ENCODE measurements at regions not wholly inside any gene's neighbourhood (a gene's known extent, or its start where the extent isn't known, plus 50 kb on each side); places are given as distances from the start of the nearest gene placed in this dataset.

DNA sequence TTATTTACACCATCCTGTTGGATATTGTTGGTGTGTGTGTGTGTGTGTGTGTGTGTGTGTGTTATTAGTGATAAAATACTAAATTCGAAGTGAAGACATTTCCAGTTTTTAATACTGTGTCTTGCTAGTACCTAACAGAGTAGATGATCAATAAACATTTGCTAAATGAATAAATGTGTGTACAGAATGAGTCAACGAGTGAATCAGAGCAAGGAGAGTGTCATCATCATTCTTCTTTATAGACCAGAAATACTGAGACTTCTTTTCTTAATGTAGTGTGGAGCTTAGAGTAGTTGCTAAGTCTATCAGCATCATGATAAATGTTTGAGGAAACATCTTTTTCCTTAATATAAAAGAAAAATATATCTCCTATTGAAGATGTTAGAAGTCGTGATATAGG lies 169.7 kb upstream of the SATB2 start:
- no peak overlapping the region for H3K27ac ChIP-seq (ENCODE audit: low read depth, low read length, poor library complexity, severe bottlenecking)
- no peak overlapping the region for H3K4me3 ChIP-seq (ENCODE audit: low read depth, low read length, poor library complexity, severe bottlenecking)
- no peak overlapping the region for H3K4me2 ChIP-seq (ENCODE audit: low read length)
- H4K20me1 ChIP-seq (ENCODE audit: insufficient read depth, low read length): no peaks in the 10 kb centered on the region
- no peaks in the 10 kb centered on the region for H3K79me2 ChIP-seq (ENCODE audit: insufficient read depth, low read depth, low read length)
- intact Hi-C loops (cut with micrococcal nuclease; ENCODE audit: unreplicated experiment): no loop called here
- TF ChIP-seq, protein P1, sequence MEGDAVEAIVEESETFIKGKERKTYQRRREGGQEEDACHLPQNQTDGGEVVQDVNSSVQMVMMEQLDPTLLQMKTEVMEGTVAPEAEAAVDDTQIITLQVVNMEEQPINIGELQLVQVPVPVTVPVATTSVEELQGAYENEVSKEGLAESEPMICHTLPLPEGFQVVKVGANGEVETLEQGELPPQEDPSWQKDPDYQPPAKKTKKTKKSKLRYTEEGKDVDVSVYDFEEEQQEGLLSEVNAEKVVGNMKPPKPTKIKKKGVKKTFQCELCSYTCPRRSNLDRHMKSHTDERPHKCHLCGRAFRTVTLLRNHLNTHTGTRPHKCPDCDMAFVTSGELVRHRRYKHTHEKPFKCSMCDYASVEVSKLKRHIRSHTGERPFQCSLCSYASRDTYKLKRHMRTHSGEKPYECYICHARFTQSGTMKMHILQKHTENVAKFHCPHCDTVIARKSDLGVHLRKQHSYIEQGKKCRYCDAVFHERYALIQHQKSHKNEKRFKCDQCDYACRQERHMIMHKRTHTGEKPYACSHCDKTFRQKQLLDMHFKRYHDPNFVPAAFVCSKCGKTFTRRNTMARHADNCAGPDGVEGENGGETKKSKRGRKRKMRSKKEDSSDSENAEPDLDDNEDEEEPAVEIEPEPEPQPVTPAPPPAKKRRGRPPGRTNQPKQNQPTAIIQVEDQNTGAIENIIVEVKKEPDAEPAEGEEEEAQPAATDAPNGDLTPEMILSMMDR (conservative IDR thresholded peaks at IDR 0.05; ENCODE audit: low read length): no peak
- TF ChIP-seq EZH2phosphoT487 (IDR thresholded peaks at IDR 0.05; ENCODE audit: borderline replicate concordance, low read depth, low read length): no peak
- no peak overlapping the region for H2AFZ ChIP-seq (ENCODE audit: low read length)
- no peaks in the 10 kb centered on the region for H3K9me3 ChIP-seq (ENCODE audit: low read length)
- no peaks in the 10 kb centered on the region for H3K9me2 ChIP-seq (ENCODE audit: insufficient read depth, low read length)
- BruUV-seq (replicated peaks): no TSS peak
- ChIA-PET POLR2A (interaction anchor here (1.2 kb wide), 1 partner anchor 16 kb away, joined by 3 read pairs; no protein-coding TSS in a partner anchor), CTCF (ENCODE audit: unreplicated experiment) (no interaction called here)
- H3K36me3 ChIP-seq (ENCODE audit: insufficient read depth, low read length): no peaks in the 10 kb centered on the region
- H3K4me1 ChIP-seq (ENCODE audit: insufficient read depth, low read length, poor library complexity, severe bottlenecking): no peaks in the 10 kb centered on the region
- no peak for DNase-seq (ENCODE audit: low spot score)

DNA sequence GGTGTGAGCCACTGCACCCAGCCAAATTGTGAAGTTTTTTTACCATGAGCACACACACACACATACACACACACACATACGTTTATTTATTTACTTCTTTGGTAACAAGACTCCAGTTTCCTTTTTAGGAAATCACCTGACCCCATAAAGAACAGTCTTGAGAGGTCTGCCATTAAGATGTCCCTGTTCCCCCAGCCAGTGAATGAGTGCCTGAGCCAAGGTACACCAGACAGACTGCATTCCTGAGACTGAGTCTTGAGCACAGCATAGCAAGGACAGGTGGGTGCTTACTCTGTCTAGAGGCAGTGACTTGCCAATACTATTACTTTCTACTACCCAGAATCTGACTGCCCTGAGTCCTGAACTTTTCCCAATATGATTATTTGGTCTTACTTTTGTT lies 167.2 kb upstream of the SATB2 start:
- Histone ChIP-seq H4K20me1 (ENCODE audit: insufficient read depth, low read length) (no peaks in the 10 kb centered on the region), H3K4me3 (ENCODE audit: low read depth, low read length, poor library complexity, severe bottlenecking) (no peak overlapping the region), H3K79me2 (ENCODE audit: insufficient read depth, low read depth, low read length) (no peaks in the 10 kb centered on the region), H3K9me3 (ENCODE audit: low read length) (no peaks in the 10 kb centered on the region), H3K36me3 (ENCODE audit: insufficient read depth, low read length) (no peaks in the 10 kb centered on the region), H3K4me1 (ENCODE audit: insufficient read depth, low read length, poor library complexity, severe bottlenecking) (no peaks in the 10 kb centered on the region), H2AFZ (ENCODE audit: low read length) (no peak overlapping the region), H3K4me2 (ENCODE audit: low read length) (no peak overlapping the region), H3K27ac (ENCODE audit: low read depth, low read length, poor library complexity, severe bottlenecking) (no peak overlapping the region), H3K9me2 (ENCODE audit: insufficient read depth, low read length) (no peaks in the 10 kb centered on the region)
- CTCF ChIA-PET (ENCODE audit: unreplicated experiment): no interaction called here
- intact Hi-C loops (cut with micrococcal nuclease; ENCODE audit: unreplicated experiment): no loop called here
- DNase-seq (ENCODE audit: low spot score): no peak
- TF ChIP-seq, protein P1 (conservative IDR thresholded peaks at IDR 0.05; ENCODE audit: low read length): no peak
- no peak for TF ChIP-seq EZH2phosphoT487 (IDR thresholded peaks at IDR 0.05; ENCODE audit: borderline replicate concordance, low read depth, low read length)
- no TSS peak for BruUV-seq (replicated peaks)
- POLR2A ChIA-PET: interaction anchor here (0.9 kb wide), 1 partner anchor 52 kb away, joined by 3 read pairs; no protein-coding TSS in a partner anchor

DNA sequence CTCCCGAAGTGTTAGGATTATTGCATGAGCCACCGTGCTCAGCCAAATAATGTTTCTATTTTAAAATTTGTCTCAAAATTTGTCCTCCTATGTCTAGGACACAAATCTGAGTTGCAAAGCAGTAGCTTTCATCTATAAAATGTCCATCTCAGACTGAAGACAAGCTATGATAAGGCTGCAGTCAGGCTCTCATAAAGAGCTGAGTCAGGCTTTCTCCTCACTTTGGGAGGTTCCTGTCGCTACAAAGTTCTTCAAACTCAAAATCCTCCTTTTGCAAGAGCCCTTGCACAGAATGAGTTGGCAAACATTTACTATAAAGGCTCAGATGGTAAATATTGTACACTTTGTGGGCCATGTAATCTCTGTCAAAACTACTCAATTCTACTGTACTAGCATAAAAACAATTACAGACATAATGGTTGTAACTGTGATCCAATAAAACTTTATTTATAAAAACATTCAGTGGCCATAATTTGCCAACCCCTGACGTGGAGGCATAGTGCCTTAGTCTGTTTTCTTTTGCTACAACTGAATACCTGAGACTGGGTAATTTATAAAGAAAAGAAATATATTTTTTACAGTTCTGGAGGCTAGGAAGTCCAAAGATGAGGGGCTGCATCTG lies 154.9 kb upstream of the SATB2 start:
- ChIA-PET POLR2A (no interaction called here), CTCF (ENCODE audit: unreplicated experiment) (no interaction called here)
- Histone ChIP-seq H2AFZ (ENCODE audit: low read length) (no peak overlapping the region), H3K79me2 (ENCODE audit: insufficient read depth, low read depth, low read length) (no peaks in the 10 kb centered on the region), H3K4me1 (ENCODE audit: insufficient read depth, low read length, poor library complexity, severe bottlenecking) (no peaks in the 10 kb centered on the region), H3K4me3 (ENCODE audit: low read depth, low read length, poor library complexity, severe bottlenecking) (no peak overlapping the region), H4K20me1 (ENCODE audit: insufficient read depth, low read length) (no peaks in the 10 kb centered on the region), H3K9me3 (ENCODE audit: low read length) (no peaks in the 10 kb centered on the region), H3K9me2 (ENCODE audit: insufficient read depth, low read length) (no peaks in the 10 kb centered on the region), H3K27ac (ENCODE audit: low read depth, low read length, poor library complexity, severe bottlenecking) (no peak overlapping the region), H3K4me2 (ENCODE audit: low read length) (no peak overlapping the region), H3K36me3 (ENCODE audit: insufficient read depth, low read length) (no peaks in the 10 kb centered on the region)
- TF ChIP-seq, protein P1 (conservative IDR thresholded peaks at IDR 0.05; ENCODE audit: low read length): no peak
- TF ChIP-seq EZH2phosphoT487 (IDR thresholded peaks at IDR 0.05; ENCODE audit: borderline replicate concordance, low read depth, low read length): no peak
- no TSS peak for BruUV-seq (replicated peaks)
- intact Hi-C loops (cut with micrococcal nuclease; ENCODE audit: unreplicated experiment): no loop called here
- DNase-seq (ENCODE audit: low spot score): no peak

All from OCI-LY7 (cell line).